B cell (primary cell): ENCODE measurements at regions not wholly inside any gene's neighbourhood (a gene's known extent, or its start where the extent isn't known, plus 50 kb on each side); places are given as distances from the start of the nearest gene placed in this dataset.

ENCODE experiments used
- ATAC-seq: fragments of 200-7000 bp; cut with Tn5 transposase; one replicate; pipeline ENCODE4 v1.10.0; 2021; ENCODE audit warnings: low read depth, mild to moderate bottlenecking, moderate number of reproducible peaks, moderate library complexity
- CTCF ChIA-PET: fragments of 350-600 bp; sonication (Branson Sonifier 250); formaldehyde crosslinking; loops from one replicate; lab custom pipeline; 2021; ENCODE audit warnings: antibody characterized with exemption, inconsistent platforms; lab: Charles Lee
- POLR2A ChIA-PET: fragments of 350-600 bp; sonication (Branson Sonifier 250); formaldehyde crosslinking; loops from one replicate; lab custom pipeline; 2021; ENCODE audit warnings: antibody characterized with exemption; lab: Charles Lee
- DNase-seq: peaks from one replicate; pipeline ENCODE4 v3.0.0; 2013
- H2AFZ ChIP-seq: 2 replicates; pipeline ENCODE4 v1.6.1; 2012; ENCODE audit warnings: mild to moderate bottlenecking, low read depth, low read length; ENCODE audit not compliant: insufficient read depth, poor library complexity, severe bottlenecking
- H3K27ac ChIP-seq, 2 donors: 1 replicate in 1 of 2; 2 replicates in 1 of 2; pipeline ENCODE4 v1.5.1; 2012 to 2013; ENCODE audit warnings: low read length in 2 of 2, mild to moderate bottlenecking in 2 of 2, moderate library complexity in 1 of 2
- H3K27me3 ChIP-seq, 4 experiments: fragments of 200-600 bp in 1 of 4; sonication (generic) in 1 of 4; replicated peaks in 1 of 4; 1 replicate in 2 of 4; 2 replicates in 2 of 4; pipeline versions ENCODE4 v1.6.1 to v1.7.0; 2013 to 2016; ENCODE audit warnings: low read length in 3 of 4, mild to moderate bottlenecking in 2 of 4, mixed read lengths in 1 of 4, moderate library complexity in 1 of 4; ENCODE audit not compliant: insufficient read depth in 4 of 4, control insufficient read depth in 3 of 4; ENCODE audit errors: control extremely low read depth in 1 of 4
- H3K36me3 ChIP-seq, 2 experiments: replicated peaks in 1 of 2; 1 replicate in 1 of 2; 2 replicates in 1 of 2; pipeline versions ENCODE4 v1.6.1 to v1.7.1; 2013; ENCODE audit warnings: low read length in 1 of 2; ENCODE audit not compliant: insufficient read depth in 2 of 2, control insufficient read depth in 1 of 2; ENCODE audit errors: control extremely low read depth in 1 of 2, extremely low read depth in 1 of 2
- H3K4me1 ChIP-seq, 2 donors: fragments of 200-600 bp in 1 of 2; sonication (generic) in 1 of 2; 1 replicate in 1 of 2; 2 replicates in 1 of 2; pipeline versions ENCODE4 v1.5.1 to v1.6.1; 2013 to 2017; ENCODE audit warnings: low read length in 2 of 2; ENCODE audit not compliant: control insufficient read depth in 2 of 2, insufficient read depth in 2 of 2
- H3K4me2 ChIP-seq: replicated peaks from 2 replicates; pipeline ENCODE3; 2012; ENCODE audit warnings: mild to moderate bottlenecking, low read depth, low read length; ENCODE audit not compliant: poor library complexity, severe bottlenecking
- H3K4me3 ChIP-seq, 5 experiments: fragments of 200-600 bp in 1 of 5; sonication (generic) in 1 of 5; 1 replicate in 3 of 5; 2 replicates in 2 of 5; pipeline versions ENCODE4 v1.5.1 to v1.7.0; 2011 to 2016; ENCODE audit warnings: low read length in 4 of 5, mild to moderate bottlenecking in 4 of 5, low read depth in 2 of 5, control low read depth in 1 of 5, moderate library complexity in 1 of 5; ENCODE audit not compliant: insufficient read depth in 1 of 5; ENCODE audit errors: control extremely low read depth in 1 of 5, extremely low read depth in 1 of 5
- H3K79me2 ChIP-seq: fragments of 200-600 bp; sonication (generic); one replicate; pipeline ENCODE4 v1.6.0; 2016; ENCODE audit warnings: low read length; ENCODE audit not compliant: control insufficient read depth, insufficient read depth
- H3K9ac ChIP-seq: fragments of 200-600 bp; sonication (generic); 2 replicates; pipeline ENCODE4 v1.6.1; 2017; ENCODE audit warnings: mild to moderate bottlenecking, low read length, moderate library complexity
- H3K9me3 ChIP-seq, 3 donors: one replicate each; pipeline versions ENCODE4 v1.6.1 to v1.7.1; 2013; ENCODE audit warnings: low read length in 2 of 3; ENCODE audit not compliant: control insufficient read depth in 2 of 3, insufficient read depth in 1 of 3; ENCODE audit errors: control extremely low read depth in 1 of 3
- H4K20me1 ChIP-seq: 2 replicates; pipeline ENCODE4 v1.6.0; 2012; ENCODE audit warnings: mild to moderate bottlenecking, low read length; ENCODE audit not compliant: insufficient read depth, control insufficient read depth, poor library complexity, severe bottlenecking
- H3K27ac Mint-ChIP-seq: one replicate; pipeline ENCODE4 v1.8.0; 2021; ENCODE audit warnings: mixed read lengths
- H3K27me3 Mint-ChIP-seq: one replicate; pipeline ENCODE4 v1.8.0; 2021; ENCODE audit warnings: mixed read lengths
- H3K4me1 Mint-ChIP-seq: one replicate; pipeline ENCODE4 v1.8.0; 2021; ENCODE audit warnings: mixed read lengths
- H3K4me3 Mint-ChIP-seq: one replicate; pipeline ENCODE4 v1.8.0; 2021; ENCODE audit warnings: mixed read lengths
- H3K9me3 Mint-ChIP-seq: one replicate; pipeline ENCODE4 v1.8.0; 2022; ENCODE audit warnings: mixed read lengths; ENCODE audit not compliant: insufficient read depth
- EZH2 ChIP-seq: IDR thresholded peaks from 2 replicates; pipeline ENCODE4 v1.6.1; 2012; ENCODE audit warnings: borderline replicate concordance, low read depth, mild to moderate bottlenecking, moderate library complexity, low read length; ENCODE audit not compliant: insufficient read depth, poor library complexity, severe bottlenecking
- WGBS: methylation state at CpG from one replicate; pipeline ENCODE4 v1.1.5; 2013; ENCODE audit warnings: missing lambda C conversion rate; ENCODE audit not compliant: insufficient coverage; 5-methylcytosine and 5-hydroxymethylcytosine counted together
- intact Hi-C: fragments of 100-400 bp; cut with micrococcal nuclease; formaldehyde crosslinking; loops from one replicate; pipeline ENCODE4 v1.10.0; 2022
- TF ChIP-seq, protein P1 (sequence below): fragments of 200-600 bp; IDR thresholded peaks from one replicate; pipeline ENCODE4 v1.8.0; 2022; ENCODE audit warnings: antibody characterized with exemption, mild to moderate bottlenecking

GRCh38 chr9:79980432-79980831 is 408.7 kb downstream of the TLE4 start:
- no peak overlapping the region for H3K27ac Mint-ChIP-seq
- ATAC-seq (no peak), DNase-seq (no peak)
- no peak overlapping the region for H3K4me3 Mint-ChIP-seq
- Histone ChIP-seq H3K9ac (no peak overlapping the region), H3K4me1 (no peaks in the 10 kb centered on the region), H2AFZ (no peak overlapping the region), H3K4me3 (no peak overlapping the region), H3K4me2 (no peak overlapping the region), H4K20me1 (no peaks in the 10 kb centered on the region), H3K9me3 (peaks cover 0 to 4% (median 0%) of the 10 kb centered on the region in 3 donors), H3K27me3 (no peaks in the 10 kb centered on the region), H3K36me3 (no peaks in the 10 kb centered on the region), H3K79me2 (no peaks in the 10 kb centered on the region), H3K27ac (no peak overlapping the region)
- H3K4me1 Mint-ChIP-seq = no peaks in the 10 kb centered on the region
- ChIA-PET POLR2A (no interaction called here), CTCF (no interaction called here)
- 51% methylated on average over 2 of the region's 3 CpGs for WGBS
- intact Hi-C loops = no loop called here
- TF ChIP-seq, protein P1, sequence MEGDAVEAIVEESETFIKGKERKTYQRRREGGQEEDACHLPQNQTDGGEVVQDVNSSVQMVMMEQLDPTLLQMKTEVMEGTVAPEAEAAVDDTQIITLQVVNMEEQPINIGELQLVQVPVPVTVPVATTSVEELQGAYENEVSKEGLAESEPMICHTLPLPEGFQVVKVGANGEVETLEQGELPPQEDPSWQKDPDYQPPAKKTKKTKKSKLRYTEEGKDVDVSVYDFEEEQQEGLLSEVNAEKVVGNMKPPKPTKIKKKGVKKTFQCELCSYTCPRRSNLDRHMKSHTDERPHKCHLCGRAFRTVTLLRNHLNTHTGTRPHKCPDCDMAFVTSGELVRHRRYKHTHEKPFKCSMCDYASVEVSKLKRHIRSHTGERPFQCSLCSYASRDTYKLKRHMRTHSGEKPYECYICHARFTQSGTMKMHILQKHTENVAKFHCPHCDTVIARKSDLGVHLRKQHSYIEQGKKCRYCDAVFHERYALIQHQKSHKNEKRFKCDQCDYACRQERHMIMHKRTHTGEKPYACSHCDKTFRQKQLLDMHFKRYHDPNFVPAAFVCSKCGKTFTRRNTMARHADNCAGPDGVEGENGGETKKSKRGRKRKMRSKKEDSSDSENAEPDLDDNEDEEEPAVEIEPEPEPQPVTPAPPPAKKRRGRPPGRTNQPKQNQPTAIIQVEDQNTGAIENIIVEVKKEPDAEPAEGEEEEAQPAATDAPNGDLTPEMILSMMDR = no peak
- TF ChIP-seq EZH2 = no peak
- peaks cover 13% of the 10 kb centered on the region for H3K27me3 Mint-ChIP-seq
- peaks cover 7% of the 10 kb centered on the region for H3K9me3 Mint-ChIP-seq

GRCh38 chr9:79977510-79978197 is 405.9 kb downstream of the TLE4 start:
- peaks cover 13% of the 10 kb centered on the region for H3K27me3 Mint-ChIP-seq
- Histone ChIP-seq H4K20me1 (no peaks in the 10 kb centered on the region), H3K9ac (no peak overlapping the region), H2AFZ (no peak overlapping the region), H3K36me3 (no peaks in the 10 kb centered on the region), H3K4me1 (no peaks in the 10 kb centered on the region), H3K79me2 (no peaks in the 10 kb centered on the region), H3K4me3 (no peak overlapping the region), H3K27ac (no peak overlapping the region), H3K9me3 (peaks cover 0 to 2% (median 0%) of the 10 kb centered on the region in 3 donors), H3K27me3 (no peaks in the 10 kb centered on the region), H3K4me2 (no peak overlapping the region)
- H3K27ac Mint-ChIP-seq = no peak overlapping the region
- CTCF ChIA-PET = interaction anchor here (1.8 kb wide), 1 partner anchor 199 kb away, joined by 4 read pairs; no protein-coding TSS in a partner anchor
- TF ChIP-seq, protein P1 = no peak
- no peak for TF ChIP-seq EZH2
- H3K9me3 Mint-ChIP-seq = peaks cover 7% of the 10 kb centered on the region
- POLR2A ChIA-PET = no interaction called here
- DNase-seq (no peak), ATAC-seq (no peak)
- no CpG with 5 or more reads among the region's 1 CpG for WGBS
- no peak overlapping the region for H3K4me3 Mint-ChIP-seq
- intact Hi-C loops = no loop called here
- H3K4me1 Mint-ChIP-seq = no peaks in the 10 kb centered on the region
